ENCODE measurements at regions not wholly inside any gene's neighbourhood (a gene's known extent, or its start where the extent isn't known, plus 50 kb on each side); places are given as distances from the start of the nearest gene placed in this dataset.

DNA sequence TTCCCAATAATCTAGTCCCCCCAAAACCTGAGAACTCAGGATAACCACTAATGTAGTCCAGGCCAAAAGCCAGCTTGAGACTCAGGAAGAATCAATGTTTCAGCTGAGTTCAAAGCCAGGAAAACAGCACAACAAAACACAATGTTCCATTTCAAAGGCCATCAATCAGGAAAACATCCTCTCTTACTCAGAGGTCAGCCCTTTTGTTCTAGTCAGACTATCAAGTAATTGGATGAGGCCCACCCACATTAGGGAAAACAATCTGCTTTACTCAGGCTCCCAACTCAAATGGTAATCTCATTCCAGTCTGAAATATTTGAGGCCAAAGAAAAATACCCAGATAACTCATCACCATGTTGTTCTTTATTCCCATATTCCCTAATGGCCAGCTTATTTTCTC lies 152.2 kb downstream of the SDHAF3 start:
- Histone ChIP-seq H3K9me3 (replicated peaks in 1 of 2; ENCODE audit: control insufficient read depth in 1 of 2, insufficient read depth in 1 of 2, low read length in 2 of 2) (peaks cover 0 to under 1% of the 10 kb centered on the region in 2 donors), H3K4me2 (replicated peaks; ENCODE audit: extremely low read depth, low read length, poor library complexity, severe bottlenecking) (no peak overlapping the region), H3K27me3 (ENCODE audit: control insufficient read depth in 2 of 2, insufficient read depth in 2 of 2, low read length in 2 of 2) (no peaks in the 10 kb centered on the region), H2AFZ (ENCODE audit: insufficient read depth, low read depth, low read length, poor library complexity, severe bottlenecking) (no peak overlapping the region), H3K79me2 (ENCODE audit: insufficient read depth, low read length) (no peaks in the 10 kb centered on the region), H3K36me3 (replicated peaks in 1 of 2; ENCODE audit: control insufficient read depth in 1 of 2, insufficient read depth in 2 of 2, low read length in 2 of 2) (no peaks in the 10 kb centered on the region), H4K20me1 (ENCODE audit: insufficient read depth, low read length) (no peaks in the 10 kb centered on the region), H3K27ac (ENCODE audit: low read depth in 1 of 2, low read length in 2 of 2) (no peak overlapping the region), H3K4me3 (replicated peaks in 1 of 3; ENCODE audit: low read depth in 2 of 3, low read length in 3 of 3) (no peak overlapping the region), H3K9ac (ENCODE audit: insufficient read depth, low read length, poor library complexity, severe bottlenecking) (no peak overlapping the region), H3K4me1 (ENCODE audit: control insufficient read depth in 1 of 2, insufficient read depth in 2 of 2, low read length in 2 of 2) (no peaks in the 10 kb centered on the region)
- Mint-ChIP-seq H3K4me1 (no peaks in the 10 kb centered on the region), H3K4me3 (no peak overlapping the region), H3K27ac (no peak overlapping the region), H3K27me3 (ENCODE audit: low read depth in 3 of 3) (no peaks in the 10 kb centered on the region), H3K36me3 (no peaks in the 10 kb centered on the region), H3K9me3 (peaks cover 0 to 25% (median 6%) of the 10 kb centered on the region in 7 donors)
- TF ChIP-seq, protein P1, sequence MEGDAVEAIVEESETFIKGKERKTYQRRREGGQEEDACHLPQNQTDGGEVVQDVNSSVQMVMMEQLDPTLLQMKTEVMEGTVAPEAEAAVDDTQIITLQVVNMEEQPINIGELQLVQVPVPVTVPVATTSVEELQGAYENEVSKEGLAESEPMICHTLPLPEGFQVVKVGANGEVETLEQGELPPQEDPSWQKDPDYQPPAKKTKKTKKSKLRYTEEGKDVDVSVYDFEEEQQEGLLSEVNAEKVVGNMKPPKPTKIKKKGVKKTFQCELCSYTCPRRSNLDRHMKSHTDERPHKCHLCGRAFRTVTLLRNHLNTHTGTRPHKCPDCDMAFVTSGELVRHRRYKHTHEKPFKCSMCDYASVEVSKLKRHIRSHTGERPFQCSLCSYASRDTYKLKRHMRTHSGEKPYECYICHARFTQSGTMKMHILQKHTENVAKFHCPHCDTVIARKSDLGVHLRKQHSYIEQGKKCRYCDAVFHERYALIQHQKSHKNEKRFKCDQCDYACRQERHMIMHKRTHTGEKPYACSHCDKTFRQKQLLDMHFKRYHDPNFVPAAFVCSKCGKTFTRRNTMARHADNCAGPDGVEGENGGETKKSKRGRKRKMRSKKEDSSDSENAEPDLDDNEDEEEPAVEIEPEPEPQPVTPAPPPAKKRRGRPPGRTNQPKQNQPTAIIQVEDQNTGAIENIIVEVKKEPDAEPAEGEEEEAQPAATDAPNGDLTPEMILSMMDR (IDR thresholded peaks at IDR 0.05), result no peak
- no peak for DNase-seq
- intact Hi-C loops (cut with micrococcal nuclease), result no loop called here

DNA sequence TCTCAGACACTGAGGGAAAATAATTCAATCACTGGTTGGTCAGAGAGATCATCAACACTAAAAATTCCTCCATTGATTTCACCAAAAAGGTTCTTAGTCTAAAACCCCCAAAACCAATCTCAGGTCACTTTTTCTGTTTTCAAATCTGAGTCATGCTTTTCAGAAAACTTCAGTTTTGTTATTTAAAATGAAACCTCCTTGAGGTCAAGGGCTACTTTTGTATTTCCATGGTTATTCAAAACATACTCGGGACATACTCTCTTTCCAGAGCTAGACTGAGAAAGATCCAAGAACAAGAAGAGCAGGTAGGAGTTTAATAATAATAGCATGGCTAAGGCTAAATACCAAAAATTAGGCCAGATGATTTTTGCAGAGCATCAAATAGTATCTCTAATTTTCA lies 152.8 kb downstream of the SDHAF3 start:
- Mint-ChIP-seq H3K36me3 (no peaks in the 10 kb centered on the region), H3K9me3 (peaks cover 0 to 21% (median 6%) of the 10 kb centered on the region in 7 donors)

More for the DNA sequence above, 152.8 kb downstream of the SDHAF3 start:
- TF ChIP-seq, protein P1 (IDR thresholded peaks at IDR 0.05), result no peak
- intact Hi-C loops (cut with micrococcal nuclease), result no loop called here
- no peaks in the 10 kb centered on the region for H4K20me1 ChIP-seq (ENCODE audit: insufficient read depth, low read length)
- H3K36me3 ChIP-seq (replicated peaks in 1 of 2; ENCODE audit: control insufficient read depth in 1 of 2, insufficient read depth in 2 of 2, low read length in 2 of 2), result no peaks in the 10 kb centered on the region
- H3K4me1 ChIP-seq (ENCODE audit: control insufficient read depth in 1 of 2, insufficient read depth in 2 of 2, low read length in 2 of 2), result no peaks in the 10 kb centered on the region
- no peak overlapping the region for H3K4me2 ChIP-seq (replicated peaks; ENCODE audit: extremely low read depth, low read length, poor library complexity, severe bottlenecking)
- no peak overlapping the region for H3K27ac ChIP-seq (ENCODE audit: low read depth in 1 of 2, low read length in 2 of 2)
- Mint-ChIP-seq H3K27ac (no peak overlapping the region), H3K4me1 (no peaks in the 10 kb centered on the region), H3K27me3 (ENCODE audit: low read depth in 3 of 3) (no peaks in the 10 kb centered on the region), H3K4me3 (no peak overlapping the region)
- no peak overlapping the region for H3K4me3 ChIP-seq (replicated peaks in 1 of 3; ENCODE audit: low read depth in 2 of 3, low read length in 3 of 3)
- no peaks in the 10 kb centered on the region for H3K9me3 ChIP-seq (replicated peaks in 1 of 2; ENCODE audit: control insufficient read depth in 1 of 2, insufficient read depth in 1 of 2, low read length in 2 of 2)
- H3K9ac ChIP-seq (ENCODE audit: insufficient read depth, low read length, poor library complexity, severe bottlenecking), result no peak overlapping the region
- no CpG with 5 or more reads among the region's 1 CpG for WGBS (ENCODE audit: insufficient coverage)
- no peak for DNase-seq
- H3K79me2 ChIP-seq (ENCODE audit: insufficient read depth, low read length), result no peaks in the 10 kb centered on the region
- H2AFZ ChIP-seq (ENCODE audit: insufficient read depth, low read depth, low read length, poor library complexity, severe bottlenecking), result no peak overlapping the region
- H3K27me3 ChIP-seq (ENCODE audit: control insufficient read depth in 2 of 2, insufficient read depth in 2 of 2, low read length in 2 of 2), result no peaks in the 10 kb centered on the region

Data from CD14-positive monocyte (primary cell).